ENCODE measurements at regions not wholly inside any gene's neighbourhood (a gene's known extent, or its start where the extent isn't known, plus 50 kb on each side); places are given as distances from the start of the nearest gene placed in this dataset.
"Not testable (repeated sequence)": the region's sequence is repeated elsewhere in the genome, so short reads cannot be mapped to it uniquely, and the experiment has no call there.

DNA sequence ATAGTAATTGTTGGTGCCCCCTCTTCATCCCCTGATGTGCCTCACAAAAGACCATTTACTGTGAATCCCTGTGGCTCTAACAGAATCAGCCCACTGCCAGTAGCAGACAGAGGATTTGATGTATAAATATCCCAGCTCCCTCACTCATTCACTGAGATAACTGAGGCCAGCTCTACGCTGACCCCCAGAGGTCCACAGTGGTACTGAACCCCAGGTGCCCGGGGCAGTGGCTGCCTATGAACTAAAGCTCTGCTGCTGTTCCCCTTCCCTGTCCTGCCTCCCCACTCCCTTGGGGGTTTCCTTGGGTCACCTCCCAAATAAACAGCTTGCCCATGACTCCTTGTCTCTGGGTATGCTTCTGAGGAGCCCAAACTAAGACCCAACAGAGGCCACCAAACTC lies 295.8 kb downstream of the FOXL1 start:
- no peak for DNase-seq

DNA sequence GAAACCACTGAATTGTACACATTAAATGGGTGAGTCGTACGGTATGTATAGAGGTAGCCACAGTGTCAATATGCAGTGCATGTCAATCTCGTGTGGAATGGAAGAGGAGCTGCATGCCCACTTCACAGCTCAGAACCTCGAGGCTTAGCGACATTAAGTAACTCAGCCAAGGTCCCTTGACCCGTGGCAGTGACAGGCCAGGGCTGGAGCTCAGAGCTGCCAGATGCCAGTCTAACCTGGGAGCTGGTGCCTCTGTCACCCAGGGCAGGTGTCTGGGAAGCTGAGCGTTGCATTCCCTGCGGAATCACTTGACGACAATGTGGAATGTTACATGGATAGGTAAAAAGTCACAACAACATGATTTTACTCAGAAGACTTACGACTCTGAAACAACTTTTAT lies 298.1 kb downstream of the FOXL1 start:
- DNase-seq: no peak

DNA sequence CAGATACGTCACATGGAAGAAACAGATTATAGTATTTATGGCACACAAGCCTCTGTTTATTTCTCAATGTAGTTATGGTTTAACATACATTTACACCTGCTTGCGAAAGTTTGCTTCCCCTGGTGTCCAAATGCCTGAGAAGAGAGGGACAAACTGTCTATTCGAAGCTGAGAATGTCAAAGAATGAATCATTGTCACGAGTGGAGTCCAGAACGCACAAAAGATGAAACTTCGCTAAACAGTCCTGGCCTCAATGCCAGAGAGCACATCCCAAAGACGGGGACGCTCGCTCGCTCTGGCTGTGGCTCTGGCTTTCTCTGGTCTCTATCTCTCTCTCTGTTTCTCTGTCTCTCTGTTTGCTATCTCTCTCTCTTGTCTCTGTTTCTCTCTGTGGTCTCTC lies 298.8 kb downstream of the FOXL1 start:
- no peak for DNase-seq

DNA sequence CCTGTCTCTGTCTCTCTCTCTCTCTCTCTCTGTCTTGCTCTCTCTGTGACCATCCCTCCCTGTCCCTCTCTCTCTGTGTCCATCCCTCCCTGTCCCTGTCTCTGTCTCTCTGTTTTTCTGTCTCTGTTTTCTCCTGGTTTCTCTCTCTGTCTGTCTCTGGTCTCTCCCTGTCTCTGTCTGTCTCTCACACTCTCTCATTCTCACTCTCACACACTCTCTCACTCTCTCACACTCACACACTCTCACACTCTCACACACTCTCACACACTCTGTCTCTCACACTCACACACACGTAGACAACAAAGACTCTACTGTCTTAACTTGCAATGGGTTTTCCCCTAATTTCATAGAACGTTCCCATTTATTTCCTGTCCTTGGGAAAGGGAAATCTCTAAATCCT lies 299.5 kb downstream of the FOXL1 start:
- DNase-seq: no peak

DNA sequence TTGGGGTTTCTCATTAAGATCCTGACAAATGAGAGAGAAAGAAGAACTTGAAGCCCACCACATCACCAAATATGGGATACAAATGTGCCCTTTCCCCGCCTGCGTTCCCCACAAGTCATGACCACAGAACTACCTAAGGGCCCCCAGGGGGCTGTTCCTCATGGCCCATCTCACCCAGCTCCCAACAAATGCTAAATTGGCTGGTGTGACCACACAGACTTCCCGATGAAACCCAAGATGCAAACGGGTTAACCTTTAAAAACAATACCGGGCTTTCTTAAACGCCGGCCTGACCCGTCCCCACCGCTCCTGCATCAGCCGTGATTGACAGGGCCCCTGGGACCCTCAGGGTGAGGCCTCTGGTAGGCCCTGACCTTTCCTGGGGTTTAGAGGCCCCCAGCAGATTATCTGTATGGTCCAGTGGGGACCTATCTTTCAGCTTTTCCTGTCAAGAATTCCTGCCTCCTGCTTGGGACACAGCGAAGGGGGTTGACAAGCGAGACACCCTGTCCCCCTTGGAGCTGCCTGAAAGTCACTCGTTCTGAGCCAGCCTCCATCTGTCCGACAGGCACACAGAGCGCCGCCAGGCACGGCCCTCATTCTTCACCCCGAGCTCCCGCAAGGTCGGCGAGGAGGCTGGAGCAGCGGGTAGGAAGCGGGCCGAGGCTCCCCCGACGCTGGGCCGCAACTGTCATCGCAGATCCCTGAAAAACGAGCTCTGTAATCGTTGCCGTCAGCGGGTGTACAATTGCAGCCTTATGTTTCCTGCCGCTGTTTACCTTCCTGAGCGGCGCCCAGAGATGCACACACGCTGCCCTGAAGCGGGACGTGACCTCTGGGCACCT lies 300.1 kb downstream of the FOXL1 start:
- DNase-seq: no peak

DNA sequence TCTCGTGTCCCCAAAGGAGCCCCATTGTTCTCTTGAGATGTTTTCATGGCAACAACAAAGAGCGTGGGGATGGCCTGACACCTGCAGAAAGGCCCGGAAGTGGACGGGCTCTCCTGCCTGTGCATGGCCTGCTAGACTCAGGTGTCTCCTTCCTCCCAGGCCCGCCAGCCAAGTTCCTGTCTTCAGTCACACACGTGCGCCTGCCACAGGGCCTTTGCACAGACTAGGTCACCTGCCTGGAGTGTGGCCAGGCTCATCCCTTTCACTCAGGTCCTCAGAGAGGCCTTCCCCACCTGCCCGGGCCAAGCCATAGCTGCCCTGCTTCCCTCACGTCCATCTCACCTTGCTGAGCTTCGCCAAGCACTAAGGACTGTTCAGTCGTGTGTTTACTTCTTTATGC lies 300.9 kb downstream of the FOXL1 start:
- DNase-seq: no peak

DNA sequence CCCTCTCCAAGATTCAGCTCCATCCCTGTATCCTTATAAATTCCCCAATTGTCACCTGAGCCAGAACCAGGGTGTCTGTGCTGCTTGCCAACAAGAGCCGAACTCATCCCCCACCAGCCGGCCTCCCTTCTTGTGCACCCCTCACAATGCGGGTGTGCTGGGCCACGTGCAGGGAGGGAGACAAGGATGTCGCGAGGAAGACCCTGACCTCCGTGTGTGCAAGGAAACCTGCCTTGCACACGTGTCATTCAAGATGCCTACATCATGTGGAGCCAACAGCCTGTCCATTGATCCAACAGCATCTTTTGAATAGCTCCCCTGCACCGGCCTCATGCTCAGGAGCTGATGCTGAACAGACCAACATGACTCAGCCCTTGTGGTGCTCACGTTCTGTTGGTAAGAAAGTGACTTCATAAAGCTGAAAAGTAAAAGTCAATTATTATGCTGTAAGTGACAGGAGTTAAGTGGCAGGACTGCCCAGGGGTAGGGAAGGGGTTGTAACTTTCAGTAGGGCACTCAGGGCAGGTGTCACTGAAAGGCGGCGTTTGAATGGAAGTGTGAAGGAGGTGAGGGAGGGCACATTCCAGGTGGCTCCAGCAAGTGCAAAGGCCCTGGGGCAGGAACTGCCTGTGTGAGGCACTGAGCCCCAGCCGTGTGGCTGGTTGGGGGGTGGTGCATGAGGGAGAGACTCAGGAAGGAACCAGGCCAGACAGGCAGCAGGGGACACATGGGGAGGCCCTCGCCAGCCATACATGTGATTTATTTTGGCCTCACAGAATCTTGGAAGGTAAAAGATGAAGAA lies 302.2 kb downstream of the FOXL1 start:
- DNase-seq: no peak

DNA sequence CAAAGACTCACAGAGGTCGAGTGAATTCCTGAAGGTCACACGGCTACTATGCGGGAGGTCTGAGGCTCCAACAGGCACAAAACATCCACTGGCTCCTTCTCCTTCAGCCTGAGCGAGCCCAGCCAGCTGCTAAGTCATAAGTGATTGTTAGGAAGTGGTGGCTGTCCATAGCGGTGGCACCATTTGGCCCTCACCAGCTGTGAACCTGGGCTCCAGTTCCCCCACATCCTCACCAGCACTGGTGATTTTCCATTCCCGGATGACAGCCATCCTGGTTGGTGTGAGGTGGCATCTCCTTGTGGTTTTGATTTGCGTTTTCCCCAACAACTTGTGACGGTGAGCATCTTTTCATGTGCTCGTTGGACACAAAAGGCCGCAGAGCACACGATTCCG lies 302.8 kb downstream of the FOXL1 start:
- no peak for DNase-seq

DNA sequence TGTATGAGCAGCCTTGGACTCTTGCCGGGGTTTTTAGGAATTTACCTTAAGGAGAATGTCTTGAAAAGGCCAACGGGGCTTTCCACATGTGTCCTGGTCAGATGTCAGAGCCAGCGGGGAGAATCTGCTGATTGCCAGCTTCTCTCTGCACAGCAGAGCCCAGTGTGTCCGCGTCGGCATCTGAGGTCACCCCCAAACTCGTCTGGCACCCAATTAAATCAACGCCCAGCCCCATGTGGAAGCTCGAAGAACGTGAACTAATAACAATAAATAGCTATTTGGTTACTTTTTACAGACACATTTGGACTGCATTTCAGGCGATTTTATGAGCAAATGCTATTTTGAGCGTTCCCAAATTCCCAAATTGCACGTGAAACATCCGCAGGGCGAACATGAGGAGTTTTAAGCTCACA lies 303.5 kb downstream of the FOXL1 start:
- DNase-seq: no peak

DNA sequence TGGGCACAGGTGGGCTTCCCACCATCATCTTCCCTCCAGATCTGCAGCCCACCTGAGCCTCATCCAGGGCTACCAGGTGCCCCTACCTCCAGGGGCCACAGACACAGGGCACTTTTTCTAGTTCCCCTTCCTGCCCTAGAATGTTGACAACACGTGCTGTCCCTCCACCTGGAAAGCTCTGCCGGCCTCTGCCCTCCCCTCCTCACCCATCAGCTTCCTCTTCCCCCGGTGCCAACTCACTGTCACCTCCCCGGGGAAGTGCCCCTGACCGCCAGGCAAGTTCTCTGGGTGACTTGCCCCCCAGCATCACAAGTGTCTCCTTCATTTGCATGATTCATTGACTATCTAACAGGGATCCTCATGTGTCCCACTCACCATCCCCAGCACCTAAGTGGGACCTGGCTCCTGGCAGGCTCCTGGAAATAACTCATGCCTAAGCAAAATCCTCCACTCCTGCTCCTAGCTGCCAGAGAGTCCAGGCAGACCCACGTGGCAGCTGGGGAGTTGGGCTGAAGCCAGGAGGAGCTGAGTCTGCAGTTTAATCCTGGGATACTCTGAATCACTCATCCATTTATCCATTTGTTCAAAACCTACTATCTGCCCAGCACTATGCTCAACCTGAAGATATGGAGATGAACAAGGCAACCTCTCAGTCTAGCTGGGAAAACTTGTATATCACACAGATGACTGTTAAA lies 304.4 kb downstream of the FOXL1 start:
- DNase-seq: no peak

DNA sequence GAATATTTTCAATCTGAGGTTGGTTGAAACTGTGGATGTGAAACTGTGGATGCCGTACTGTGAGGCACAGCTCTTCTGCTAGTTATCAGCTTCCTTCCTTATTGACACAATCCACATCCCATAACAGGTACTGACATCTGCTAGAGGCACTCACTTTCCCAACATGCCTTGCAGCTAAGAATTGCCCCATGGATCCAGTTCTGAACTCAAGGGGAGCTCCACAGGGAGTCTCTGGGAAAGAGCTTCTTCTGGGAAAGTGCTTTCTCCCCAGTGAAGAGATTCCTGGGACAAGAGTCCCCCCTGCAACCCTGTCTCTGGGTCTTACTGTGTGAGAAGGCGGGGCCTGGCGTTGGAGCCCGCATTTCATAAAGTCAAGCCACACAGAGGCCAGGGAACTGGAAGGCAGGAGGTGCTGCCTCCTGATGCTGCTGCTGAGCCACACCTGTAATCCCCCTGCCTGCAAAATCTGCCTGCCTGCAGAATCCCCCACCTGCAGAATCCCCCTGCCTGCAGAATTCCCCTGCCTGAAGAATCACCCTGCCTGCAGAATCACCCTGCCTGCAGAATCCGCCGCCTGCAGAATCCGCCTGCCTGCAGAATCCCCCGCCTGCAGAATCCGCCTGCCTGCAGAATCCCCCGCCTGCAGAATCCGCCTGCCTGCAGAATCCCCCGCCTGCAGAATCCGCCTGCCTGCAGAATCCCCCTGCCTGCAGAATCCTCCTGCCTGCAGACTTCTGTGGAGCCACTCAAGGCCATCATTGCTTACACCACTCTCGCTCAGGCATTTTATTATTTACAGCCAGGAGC lies 305.4 kb downstream of the FOXL1 start:
- no peak for DNase-seq

DNA sequence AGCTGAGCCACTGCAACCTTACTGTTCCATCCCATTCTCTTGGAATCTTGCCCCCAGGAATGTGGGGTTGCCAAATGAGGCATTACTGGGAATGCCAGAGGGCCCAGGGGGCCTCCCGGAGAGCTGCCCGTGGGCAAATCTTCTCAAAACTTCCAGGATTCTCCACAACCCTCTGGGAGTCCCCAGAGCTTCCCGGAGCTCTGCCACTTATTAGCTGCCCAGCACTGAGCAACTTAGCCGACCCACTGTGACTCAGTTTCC lies 306.0 kb downstream of the FOXL1 start:
- DNase-seq: no peak

DNA sequence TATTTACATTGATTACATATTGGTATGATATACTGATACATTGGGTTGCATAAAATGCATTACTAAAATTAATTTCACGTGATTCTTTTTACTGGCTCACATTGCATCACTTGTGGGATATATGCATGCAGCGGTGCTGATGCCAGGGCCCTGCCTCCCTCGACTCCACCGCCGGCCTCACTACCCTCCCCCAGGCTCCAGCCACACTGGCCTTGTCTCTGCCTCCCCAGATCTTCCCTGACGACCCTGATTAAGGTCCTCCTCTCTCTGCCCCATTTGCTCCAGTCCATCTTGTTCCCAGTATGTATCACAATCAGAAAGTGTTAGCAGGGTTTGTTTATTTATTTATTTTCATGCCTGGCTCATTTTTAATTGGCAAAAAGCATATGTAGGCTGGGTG lies 306.8 kb downstream of the FOXL1 start:
- DNase-seq: no peak

DNA sequence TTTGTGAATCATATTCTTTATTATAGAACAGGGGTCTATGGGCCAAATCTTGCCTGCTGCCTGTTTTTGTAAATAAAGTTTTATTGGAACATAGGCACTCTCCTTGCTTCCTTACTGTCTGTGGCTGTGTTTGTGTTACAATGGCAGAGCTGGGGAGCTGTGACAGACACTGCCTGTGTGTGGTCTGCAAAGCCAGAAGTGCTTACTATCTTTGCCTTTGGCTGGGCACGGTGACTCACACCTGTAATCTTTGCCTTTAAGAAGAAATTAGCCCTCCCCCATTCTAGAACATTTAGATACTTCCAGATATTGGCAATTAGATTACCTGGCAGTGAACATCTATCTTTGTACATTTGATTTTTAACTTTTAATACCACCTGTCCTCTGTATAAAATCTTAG lies 308.3 kb downstream of the FOXL1 start:
- no peak for DNase-seq

DNA sequence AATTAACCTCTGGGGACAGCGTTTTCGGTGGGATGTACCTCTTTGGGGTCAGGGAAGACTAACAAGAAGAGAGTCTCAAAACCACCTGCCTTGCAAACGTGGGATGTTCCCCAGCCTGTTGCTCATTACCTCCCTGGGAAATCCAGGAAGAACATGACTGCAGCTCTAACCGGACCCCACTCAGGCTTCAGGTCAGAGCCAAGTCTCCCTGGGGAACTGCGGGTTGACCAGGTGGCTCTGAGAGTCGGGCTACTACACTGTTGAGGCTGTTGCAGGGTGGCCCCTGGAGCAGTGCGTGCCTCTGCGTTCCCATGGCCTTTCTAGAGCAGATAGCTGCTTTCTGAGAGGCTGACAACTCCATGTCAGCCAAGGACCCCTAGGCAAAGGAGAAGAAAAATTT lies 309.1 kb downstream of the FOXL1 start:
- no peak for DNase-seq

DNA sequence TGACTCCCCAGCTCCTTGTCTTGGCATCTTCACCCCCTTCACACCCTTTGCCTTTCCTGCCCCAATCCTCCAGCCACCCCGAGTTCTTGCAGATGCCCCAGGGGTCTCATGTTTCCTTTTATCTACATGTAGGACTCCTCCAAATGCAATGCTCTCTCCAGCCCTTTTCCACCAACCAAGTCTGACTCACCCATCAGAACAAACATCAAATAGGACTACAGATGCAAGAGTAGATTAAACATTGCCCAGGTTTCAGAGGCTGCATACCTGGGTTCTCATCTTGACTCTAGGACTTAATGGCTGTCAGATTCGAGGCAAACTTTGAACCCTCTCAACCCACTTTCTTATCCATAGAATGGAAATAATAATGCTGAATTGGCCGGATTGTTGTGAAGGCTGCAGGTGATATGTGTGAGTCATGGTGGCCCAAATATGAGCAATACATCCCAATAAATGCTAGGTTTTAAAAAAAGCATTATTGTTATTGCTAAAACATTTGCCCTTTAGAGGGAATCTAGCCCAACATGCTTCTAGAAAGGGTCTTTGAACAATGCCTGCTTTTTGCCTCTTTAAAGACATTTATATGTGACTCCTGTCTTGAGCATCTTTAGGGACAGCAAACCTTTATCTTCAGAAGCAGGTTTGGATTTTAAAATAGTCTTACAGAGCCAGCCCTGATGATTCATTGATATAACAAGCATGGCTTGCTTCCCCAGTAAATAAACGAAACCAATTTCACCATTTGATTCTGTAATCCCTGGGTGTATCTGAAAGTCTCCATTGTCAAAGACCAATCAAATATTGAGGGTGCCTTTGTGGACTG lies 310.1 kb downstream of the FOXL1 start:
- DNase-seq: no peak

DNA sequence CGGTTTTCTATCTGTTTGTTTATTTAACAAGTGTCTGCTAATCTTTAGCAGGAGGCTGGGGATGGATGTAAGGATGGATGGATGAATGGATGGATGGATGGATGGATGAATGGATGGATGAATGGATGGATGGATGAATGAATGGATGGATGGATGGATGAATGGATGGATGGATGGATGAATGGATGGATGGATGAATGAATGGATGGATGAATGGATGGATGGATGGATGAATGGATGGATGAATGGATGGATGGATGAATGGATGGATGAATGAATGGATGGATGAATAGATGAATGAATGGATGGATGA lies 310.7 kb downstream of the FOXL1 start:
- DNase-seq: not testable (repeated sequence)

DNA sequence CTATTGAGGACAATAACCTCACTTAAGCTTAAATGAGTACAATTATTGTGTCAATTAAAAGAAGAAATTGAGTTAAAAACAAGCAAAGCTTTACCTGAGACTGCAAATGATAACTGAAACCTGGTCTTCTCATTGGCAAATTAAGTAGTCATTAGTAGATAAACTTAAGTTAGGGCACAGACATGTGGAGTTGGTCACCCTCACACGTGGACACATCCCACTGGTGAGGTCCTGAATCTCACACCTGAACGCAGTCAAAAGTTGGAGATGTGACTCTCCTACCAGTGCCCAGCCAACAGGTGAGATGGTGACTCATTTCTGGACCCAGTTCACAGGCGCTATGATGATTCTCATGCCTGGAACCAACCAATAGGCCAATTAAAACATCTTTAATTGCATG lies 311.6 kb downstream of the FOXL1 start:
- DNase-seq: no peak

DNA sequence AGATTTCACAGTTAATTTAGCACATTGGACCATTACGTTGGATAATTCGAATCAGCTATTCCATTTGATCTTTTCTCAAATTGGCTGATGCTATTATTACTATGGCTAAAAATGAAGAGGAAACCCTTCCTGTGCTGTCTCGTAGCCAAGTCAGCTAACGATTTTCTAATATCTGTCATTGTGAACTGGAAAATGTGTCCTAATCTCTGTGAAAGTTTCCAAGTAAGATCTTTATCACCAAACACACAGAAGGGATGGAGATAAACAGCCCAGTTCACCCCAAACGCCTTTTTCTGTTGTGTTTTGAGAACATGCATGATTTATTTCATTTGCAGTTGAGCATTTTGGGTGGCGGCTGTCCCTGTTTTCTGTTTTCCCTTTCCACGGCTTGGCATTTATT lies 312.8 kb downstream of the FOXL1 start:
- no peak for DNase-seq

DNA sequence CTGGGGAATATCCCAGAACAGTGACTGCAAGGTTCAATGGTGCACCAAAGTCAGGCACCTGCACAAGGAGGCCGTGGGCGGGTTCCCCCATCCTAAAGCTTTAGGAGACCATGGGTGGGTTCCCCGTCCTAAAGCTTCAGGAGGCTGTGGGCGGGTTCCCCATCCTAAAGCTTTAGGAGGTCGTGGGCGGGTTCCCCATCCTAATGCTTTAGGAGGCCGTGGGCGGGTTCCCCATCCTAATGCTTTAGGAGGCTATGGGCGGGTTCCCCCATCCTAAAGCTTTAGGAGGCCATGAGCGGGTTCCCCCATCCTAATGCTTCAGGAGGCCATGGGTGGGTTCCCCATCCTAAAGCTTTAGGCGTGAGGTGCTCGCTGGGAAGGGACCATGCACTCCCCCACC lies 313.3 kb downstream of the FOXL1 start:
- DNase-seq: no peak

DNA sequence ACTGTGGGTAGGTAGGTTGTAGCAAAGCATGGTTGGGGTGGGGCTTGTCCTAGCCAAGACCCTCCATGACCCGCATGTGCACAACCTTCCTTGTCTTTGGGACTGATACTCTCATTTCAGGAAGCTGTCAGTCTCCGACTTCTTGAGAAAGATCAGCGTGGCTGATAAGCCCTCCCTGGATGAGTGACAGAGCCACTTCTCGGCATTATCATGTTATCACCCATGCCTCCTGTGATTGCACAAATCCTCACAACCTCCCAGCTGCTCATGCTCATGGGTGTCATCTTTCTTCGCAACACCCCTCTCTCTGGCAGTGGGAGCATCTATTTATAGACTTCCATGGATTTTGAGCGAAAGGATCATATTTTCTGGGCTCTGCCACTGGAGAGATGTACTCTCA lies 314.2 kb downstream of the FOXL1 start:
- no peak for DNase-seq

DNA sequence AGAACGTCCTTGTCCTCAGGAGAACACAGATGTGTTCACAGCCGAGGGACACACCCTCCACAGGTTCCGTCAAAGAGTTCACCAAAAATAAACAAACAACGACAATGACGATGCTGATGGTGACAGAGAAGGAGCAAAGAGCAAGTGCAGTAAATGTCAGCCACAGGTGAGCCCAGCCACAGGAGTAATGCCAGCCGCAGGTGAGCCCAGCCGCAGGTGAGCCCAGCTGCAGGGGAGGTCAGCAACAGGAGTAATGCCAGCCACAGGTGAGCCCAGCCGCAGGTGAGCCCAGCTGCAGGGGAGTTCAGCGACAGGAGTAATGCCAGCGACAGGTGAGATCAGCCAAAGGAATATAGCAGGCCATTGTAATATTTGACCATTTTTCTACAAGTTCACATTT lies 315.2 kb downstream of the FOXL1 start:
- no peak for DNase-seq

Measured in activated naive CD4-positive, alpha-beta T cell treated with anti-CD3 and anti-CD28 coated beads, Interleukin-2, amount 50 U/mL, for 16 hours (primary cell).